Esophagus muscularis mucosa (tissue), 4 donors: ENCODE measurements at regions not wholly inside any gene's neighbourhood (a gene's known extent, or its start where the extent isn't known, plus 50 kb on each side); places are given as distances from the start of the nearest gene placed in this dataset.

Experiments
- DNase-seq: peaks from one replicate; pipeline ENCODE4 v3.0.0-alpha.2; 2017; ENCODE audit errors: extremely low spot score
- H3K27ac ChIP-seq, 4 donors: fragments of 200-600 bp; sonication (generic); replicated peaks in 1 of 4; 1 replicate in 3 of 4; 2 replicates in 1 of 4; pipeline ENCODE4 v1.5.1; 2016 to 2019; ENCODE audit warnings: mild to moderate bottlenecking in 1 of 4
- H3K27me3 ChIP-seq, 4 donors: fragments of 200-600 bp; sonication (generic); one replicate each; pipeline versions ENCODE4 v1.5.1 to v1.6.0; 2016 to 2019
- H3K36me3 ChIP-seq, 4 donors: fragments of 200-600 bp; sonication (generic); one replicate each; pipeline ENCODE4 v1.5.1; 2016 to 2019
- H3K4me1 ChIP-seq, 4 donors: fragments of 200-600 bp; sonication (generic); one replicate each; pipeline ENCODE4 v1.5.1; 2016 to 2019
- H3K4me3 ChIP-seq, 4 donors: fragments of 200-600 bp; sonication (generic); 1 replicate in 2 of 4; 2 replicates in 2 of 4; pipeline ENCODE4 v1.5.1; 2016 to 2019; ENCODE audit warnings: mild to moderate bottlenecking in 4 of 4, moderate library complexity in 1 of 4
- H3K9me3 ChIP-seq, 4 donors: fragments of 200-600 bp; sonication (generic); 1 replicate in 3 of 4; 2 replicates in 1 of 4; pipeline ENCODE4 v1.5.1; 2016 to 2019
- EP300 ChIP-seq: sonication (generic); formaldehyde crosslinking; IDR thresholded peaks from one replicate; pipeline ENCODE4 v1.6.1; 2017; ENCODE audit warnings: antibody characterized with exemption
- POLR2A ChIP-seq: fragments of 450-650 bp; IDR thresholded peaks from one replicate; pipeline ENCODE4 v1.6.1; 2017; ENCODE audit warnings: antibody characterized with exemption, moderate library complexity, mild to moderate bottlenecking, low read depth
- POLR2AphosphoS5 ChIP-seq, 2 donors: sonication (generic); formaldehyde crosslinking; IDR thresholded peaks; one replicate each; pipeline ENCODE4 v1.6.1; 2017; ENCODE audit warnings: antibody characterized with exemption in 2 of 2
- WGBS: methylation state at CpG from one replicate; pipeline ENCODE4 v1.1.5; 2018; 5-methylcytosine and 5-hydroxymethylcytosine counted together
- intact Hi-C: fragments of 100-400 bp; cut with DNase I; formaldehyde crosslinking; loops from one replicate; pipeline ENCODE4 v1.15.1; 2023
- TF ChIP-seq, protein P1 (sequence below), 3 experiments: fragments of 200-600 bp in 2 of 3; fragments of 450-650 bp in 1 of 3; sonication (generic) in 2 of 3; IDR thresholded peaks; one replicate each; pipeline ENCODE4 v1.5.1; 2017 to 2019; ENCODE audit warnings: antibody characterized with exemption in 3 of 3, mild to moderate bottlenecking in 2 of 3, moderate library complexity in 1 of 3

- Histone ChIP-seq H3K36me3 (no peaks in the 10 kb centered on the region), H3K9me3 (no peaks in the 10 kb centered on the region), H3K4me1 (peaks cover 0 to 5% (median 0%) of the 10 kb centered on the region in 4 donors), H3K4me3 (no peak overlapping the region), H3K27me3 (peaks cover 0 to 60% (median 6%) of the 10 kb centered on the region in 4 donors), H3K27ac (no peak overlapping the region)
- 92% methylated on average over 2 of the region's 3 CpGs for WGBS
- intact Hi-C loops, result no loop called here
- DNase-seq, result peak; percentile 80
- no peak for TF ChIP-seq POLR2A
- no peak for TF ChIP-seq POLR2AphosphoS5 (IDR thresholded peaks at IDR 0.05)
- TF ChIP-seq EP300, result no peak
- TF ChIP-seq, protein P1, sequence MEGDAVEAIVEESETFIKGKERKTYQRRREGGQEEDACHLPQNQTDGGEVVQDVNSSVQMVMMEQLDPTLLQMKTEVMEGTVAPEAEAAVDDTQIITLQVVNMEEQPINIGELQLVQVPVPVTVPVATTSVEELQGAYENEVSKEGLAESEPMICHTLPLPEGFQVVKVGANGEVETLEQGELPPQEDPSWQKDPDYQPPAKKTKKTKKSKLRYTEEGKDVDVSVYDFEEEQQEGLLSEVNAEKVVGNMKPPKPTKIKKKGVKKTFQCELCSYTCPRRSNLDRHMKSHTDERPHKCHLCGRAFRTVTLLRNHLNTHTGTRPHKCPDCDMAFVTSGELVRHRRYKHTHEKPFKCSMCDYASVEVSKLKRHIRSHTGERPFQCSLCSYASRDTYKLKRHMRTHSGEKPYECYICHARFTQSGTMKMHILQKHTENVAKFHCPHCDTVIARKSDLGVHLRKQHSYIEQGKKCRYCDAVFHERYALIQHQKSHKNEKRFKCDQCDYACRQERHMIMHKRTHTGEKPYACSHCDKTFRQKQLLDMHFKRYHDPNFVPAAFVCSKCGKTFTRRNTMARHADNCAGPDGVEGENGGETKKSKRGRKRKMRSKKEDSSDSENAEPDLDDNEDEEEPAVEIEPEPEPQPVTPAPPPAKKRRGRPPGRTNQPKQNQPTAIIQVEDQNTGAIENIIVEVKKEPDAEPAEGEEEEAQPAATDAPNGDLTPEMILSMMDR (IDR thresholded peaks at IDR 0.05), result no peak
Measured at GRCh38 chr18:47530695-47531094, 279.2 kb upstream of the SKOR2 start.

GRCh38 chr18:47528343-47528742, 276.9 kb upstream of the SKOR2 start:
- peaks cover 0 to 57% (median 6%) of the 10 kb centered on the region in 4 donors for H3K27me3 ChIP-seq
- TF ChIP-seq, protein P1 (IDR thresholded peaks at IDR 0.05), result no peak
- TF ChIP-seq POLR2AphosphoS5 (IDR thresholded peaks at IDR 0.05) (no peak), POLR2A (no peak), EP300 (no peak)
- no peaks in the 10 kb centered on the region for H3K36me3 ChIP-seq
- H3K4me1 ChIP-seq, result peaks cover 0 to 5% (median 0%) of the 10 kb centered on the region in 4 donors
- no peak overlapping the region for H3K27ac ChIP-seq
- intact Hi-C loops, result no loop called here
- no peaks in the 10 kb centered on the region for H3K9me3 ChIP-seq
- 77% methylated on average over 1 of the region's 1 CpG for WGBS
- DNase-seq, result no peak
- no peak overlapping the region for H3K4me3 ChIP-seq

DNA sequence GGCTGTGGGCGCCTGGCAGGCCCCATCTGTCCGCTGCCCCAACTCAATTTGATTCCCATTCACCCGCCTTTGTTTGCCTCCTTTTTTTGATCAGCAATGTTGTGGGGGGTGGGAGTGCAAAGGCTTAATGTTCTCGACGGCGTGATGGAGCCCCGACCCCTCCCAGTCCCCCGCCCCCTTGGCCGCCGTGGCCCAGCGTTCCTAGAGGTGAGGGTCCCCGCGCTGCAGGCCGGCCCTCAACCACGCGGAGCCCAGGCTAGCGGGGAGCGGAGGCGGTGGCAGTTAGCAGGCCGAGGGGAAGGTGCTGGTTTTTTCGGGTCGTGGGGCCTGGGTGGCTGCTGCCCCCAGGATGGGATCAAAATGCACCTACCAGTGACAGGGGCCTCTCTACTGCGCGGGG, 274.7 kb upstream of the SKOR2 start:
- no peaks in the 10 kb centered on the region for H3K4me1 ChIP-seq
- no peaks in the 10 kb centered on the region for H3K9me3 ChIP-seq
- H3K36me3 ChIP-seq, result no peaks in the 10 kb centered on the region
- no peak overlapping the region for H3K27ac ChIP-seq
- H3K4me3 ChIP-seq, result no peak overlapping the region
- 56% methylated on average over 10 of the region's 24 CpGs for WGBS
- DNase-seq, result no peak
- intact Hi-C loops, result no loop called here
- TF ChIP-seq EP300 (no peak), POLR2A (no peak), POLR2AphosphoS5 (IDR thresholded peaks at IDR 0.05) (no peak)
- TF ChIP-seq, protein P1 (IDR thresholded peaks at IDR 0.05), result no peak
- H3K27me3 ChIP-seq, result peaks cover 0 to 37% (median 2%) of the 10 kb centered on the region in 4 donors

GRCh38 chr18:47522359-47522758, 270.9 kb upstream of the SKOR2 start:
- intact Hi-C loops, result no loop called here
- no peak overlapping the region for H3K27ac ChIP-seq
- H3K36me3 ChIP-seq, result no peaks in the 10 kb centered on the region
- DNase-seq, result no peak
- TF ChIP-seq POLR2A, result no peak
- TF ChIP-seq EP300, result no peak
- no peak for TF ChIP-seq POLR2AphosphoS5 (IDR thresholded peaks at IDR 0.05)
- TF ChIP-seq, protein P1 (IDR thresholded peaks at IDR 0.05), result no peak
- H3K27me3 ChIP-seq, result peaks cover 0 to 14% (median 2%) of the 10 kb centered on the region in 4 donors
- no peaks in the 10 kb centered on the region for H3K9me3 ChIP-seq
- no peaks in the 10 kb centered on the region for H3K4me1 ChIP-seq
- 96% methylated on average over 2 of the region's 2 CpGs for WGBS
- H3K4me3 ChIP-seq, result no peak overlapping the region

- 75% methylated on average over 9 of the region's 9 CpGs for WGBS
- Histone ChIP-seq H3K27me3 (no peaks in the 10 kb centered on the region), H3K36me3 (no peaks in the 10 kb centered on the region), H3K9me3 (no peaks in the 10 kb centered on the region), H3K4me3 (no peak overlapping the region), H3K4me1 (no peaks in the 10 kb centered on the region), H3K27ac (no peak overlapping the region)
- DNase-seq, result no peak
- intact Hi-C loops, result no loop called here
- TF ChIP-seq POLR2A (no peak), EP300 (no peak), POLR2AphosphoS5 (IDR thresholded peaks at IDR 0.05) (no peak)
- TF ChIP-seq, protein P1 (IDR thresholded peaks at IDR 0.05), result no peak
Measured at GRCh38 chr18:47520263-47520662, 268.8 kb upstream of the SKOR2 start.
